ENCODE measurements at regions not wholly inside any gene's neighbourhood (a gene's known extent, or its start where the extent isn't known, plus 50 kb on each side); places are given as distances from the start of the nearest gene placed in this dataset.
"Not testable (repeated sequence)": the region's sequence is repeated elsewhere in the genome, so short reads cannot be mapped to it uniquely, and the experiment has no call there.

DNA sequence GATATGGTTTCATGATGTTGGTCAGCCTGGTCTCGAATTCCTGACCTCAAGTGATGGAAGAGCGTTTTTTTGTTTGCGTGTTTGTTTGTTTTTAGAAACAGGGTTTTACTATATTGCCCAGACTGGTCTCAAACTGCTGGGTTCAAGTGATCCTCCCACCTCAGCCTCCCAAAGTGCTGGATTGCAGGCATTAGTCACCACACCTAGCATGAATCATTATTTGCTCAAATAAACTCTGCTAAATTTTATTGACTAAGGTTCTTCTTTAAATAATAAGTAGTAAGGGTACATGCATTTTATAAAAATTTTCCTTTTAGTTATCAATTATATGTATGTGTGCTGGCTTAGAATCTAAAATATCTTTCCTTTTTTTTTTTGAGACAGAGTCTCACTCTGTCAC, 52.9 kb downstream of the ZBTB9 start:
- DNase-seq (ENCODE audit: extremely low spot score, insufficient read length, low read depth) (no peak), FAIRE-seq (no peak)

DNA sequence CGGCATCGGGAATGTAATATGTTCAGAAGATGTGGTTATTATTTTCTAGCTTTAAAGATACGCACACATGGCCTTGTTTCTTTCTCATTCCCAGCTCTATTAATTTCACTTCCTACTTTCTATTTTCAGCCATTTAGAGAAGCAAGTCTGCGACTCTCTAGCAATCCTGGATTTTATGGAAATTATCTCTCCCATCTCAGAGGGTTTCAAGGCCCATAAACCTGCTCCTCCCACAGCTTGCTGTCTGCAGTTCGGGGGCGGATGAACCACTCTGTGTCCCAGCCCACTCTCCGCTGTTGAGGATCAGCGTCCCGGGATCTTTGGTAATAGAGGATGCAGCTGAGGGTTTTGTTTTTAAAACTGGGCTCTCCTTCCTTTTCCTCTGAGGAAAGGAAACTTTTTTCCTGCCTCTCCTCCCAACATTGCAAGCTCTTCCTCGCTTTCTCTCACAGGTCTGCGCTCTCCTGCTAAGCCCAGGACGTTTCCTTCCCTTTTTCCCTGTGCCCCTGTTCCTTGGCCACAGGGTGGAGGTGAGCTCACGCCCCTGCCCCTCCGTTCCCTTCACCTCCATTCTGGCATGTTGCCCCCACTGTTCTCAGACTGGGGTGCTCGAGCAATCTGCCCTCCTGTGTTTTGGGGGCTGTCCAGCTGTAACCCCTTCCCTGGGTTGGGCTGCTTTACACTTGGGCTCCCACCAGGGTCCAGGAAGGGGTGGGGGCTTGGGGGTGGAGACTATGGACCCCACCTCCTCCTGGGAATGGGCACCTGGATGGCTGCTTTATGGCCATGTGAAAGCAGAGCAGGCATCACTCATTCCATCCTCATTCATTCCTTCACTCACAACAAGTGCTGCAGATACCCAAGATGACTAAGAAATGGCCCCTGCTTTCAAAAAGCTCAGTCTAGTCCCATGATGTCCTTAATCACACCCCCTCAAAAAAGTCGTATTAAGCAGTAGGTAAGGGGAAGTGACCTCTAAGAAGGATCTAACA, 54.9 kb downstream of the ZBTB9 start:
- FAIRE-seq, result peak; percentile 38
- DNase-seq (ENCODE audit: extremely low spot score, insufficient read length, low read depth), result no peak

GRCh38 chr6:33513213-33513612, 58.8 kb downstream of the ZBTB9 start:
- DNase-seq (ENCODE audit: extremely low spot score, insufficient read length, low read depth), result no peak
- FAIRE-seq, result no peak

GRCh38 chr6:33516726-33517125, 62.4 kb downstream of the ZBTB9 start:
- DNase-seq (ENCODE audit: extremely low spot score, insufficient read length, low read depth) (no peak), FAIRE-seq (no peak)

DNA sequence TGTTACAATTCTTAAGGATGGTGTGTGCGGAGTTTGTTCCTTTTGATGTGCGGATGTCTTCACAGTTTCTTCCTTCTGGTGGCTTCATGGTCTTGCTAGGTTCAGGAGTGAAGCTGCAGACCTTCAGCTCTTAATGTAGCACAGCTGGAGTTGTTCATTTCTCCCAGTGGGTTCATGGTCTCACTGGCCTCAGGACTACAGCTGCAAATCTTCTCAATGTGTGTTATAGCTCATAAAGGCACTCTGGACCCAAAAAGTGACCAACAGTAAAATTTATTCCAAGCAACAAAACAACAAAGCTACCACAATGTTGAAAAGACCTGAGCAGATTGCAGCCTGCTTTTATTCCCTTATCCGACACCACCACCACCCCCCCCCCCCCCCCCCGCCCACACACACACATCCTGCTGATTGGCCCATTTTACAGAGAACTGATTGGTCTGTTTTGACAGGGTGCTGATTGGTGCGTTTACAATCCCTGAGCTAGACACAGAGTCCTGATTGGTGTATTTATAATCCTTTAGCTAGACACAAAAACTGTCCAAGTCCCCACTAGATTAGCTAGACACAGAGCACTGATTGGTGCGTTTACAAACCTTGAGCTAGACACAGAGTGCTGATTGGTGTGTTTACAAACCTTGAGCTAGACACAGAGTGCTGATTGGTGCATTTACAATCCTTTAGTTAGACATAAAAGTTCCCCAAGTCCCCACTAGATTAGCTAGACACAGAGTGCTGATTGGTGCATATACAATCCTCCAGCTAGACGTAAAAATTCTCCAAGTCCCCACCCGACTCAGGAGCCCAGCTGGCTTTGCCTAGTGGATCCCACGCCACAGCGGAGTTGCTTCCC, 59.2 kb downstream of the BAK1 start:
- FAIRE-seq; DNase-seq (ENCODE audit: extremely low spot score, insufficient read length, low read depth): not testable (repeated sequence)

GRCh38 chr6:33521489-33522091, 58.5 kb downstream of the BAK1 start:
- DNase-seq (ENCODE audit: extremely low spot score, insufficient read length, low read depth) (no peak), FAIRE-seq (no peak)

Data from GM18507 (cell line).